Kidney epithelial cell (primary cell): ENCODE measurements at regions not wholly inside any gene's neighbourhood (a gene's known extent, or its start where the extent isn't known, plus 50 kb on each side); places are given as distances from the start of the nearest gene placed in this dataset.

ENCODE experiments used
- DNase-seq: peaks from one replicate; pipeline ENCODE4 v3.0.0-alpha.2; 2010; ENCODE audit warnings: low read depth
- H3K27me3 ChIP-seq: 2 replicates; pipeline ENCODE4 v1.6.0; 2011; ENCODE audit warnings: low read length; ENCODE audit not compliant: control insufficient read depth, insufficient read depth
- H3K36me3 ChIP-seq: 2 replicates; pipeline ENCODE4 v1.5.1; 2011; ENCODE audit warnings: low read length; ENCODE audit not compliant: control insufficient read depth, insufficient read depth
- H3K4me3 ChIP-seq: 2 replicates; pipeline ENCODE4 v1.5.1; 2011; ENCODE audit warnings: low read depth, mild to moderate bottlenecking, control low read depth, low read length
- TF ChIP-seq, protein P1 (sequence below): IDR thresholded peaks from 2 replicates; pipeline ENCODE4 v1.5.1; 2011; ENCODE audit warnings: mild to moderate bottlenecking, moderate library complexity, low read length, control low read depth, inconsistent platforms; ENCODE audit not compliant: insufficient read depth, poor library complexity, severe bottlenecking

DNA sequence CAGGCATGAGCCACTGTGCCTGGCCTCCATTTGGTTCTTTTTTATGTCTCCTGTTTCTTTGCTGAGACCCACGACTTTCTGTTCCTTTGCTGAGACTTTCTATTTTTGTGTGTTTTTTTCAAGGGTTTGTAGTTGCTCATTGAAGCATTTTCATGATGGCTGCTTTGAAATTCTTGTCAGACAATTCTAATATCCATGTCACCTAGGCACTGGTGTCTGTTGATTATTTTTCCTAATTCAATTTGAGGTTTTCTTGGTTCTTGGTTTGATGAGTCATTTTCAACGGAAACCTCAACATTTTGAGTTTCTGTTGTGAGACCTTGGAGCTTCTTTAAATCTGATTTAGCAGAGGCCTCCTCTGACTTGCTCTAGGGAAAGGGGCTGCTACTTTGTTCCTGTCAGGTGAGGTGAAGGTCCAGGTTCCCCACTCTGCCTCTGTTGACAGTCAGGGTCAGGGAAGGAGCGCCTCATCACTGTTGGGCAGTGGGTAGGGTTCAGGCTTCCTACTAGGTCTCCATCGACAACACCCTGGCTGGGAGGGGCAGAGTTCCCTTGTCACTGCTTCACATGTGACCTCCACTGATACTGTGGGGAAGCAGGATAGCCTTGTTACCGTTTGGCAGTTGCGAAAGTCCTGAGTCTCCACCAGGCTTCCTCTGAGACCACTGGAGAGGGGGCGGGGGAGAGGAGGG lies 66.1 kb upstream of the SMOX start:
- DNase-seq = no peak
- no peaks in the 10 kb centered on the region for H3K36me3 ChIP-seq
- TF ChIP-seq, protein P1, sequence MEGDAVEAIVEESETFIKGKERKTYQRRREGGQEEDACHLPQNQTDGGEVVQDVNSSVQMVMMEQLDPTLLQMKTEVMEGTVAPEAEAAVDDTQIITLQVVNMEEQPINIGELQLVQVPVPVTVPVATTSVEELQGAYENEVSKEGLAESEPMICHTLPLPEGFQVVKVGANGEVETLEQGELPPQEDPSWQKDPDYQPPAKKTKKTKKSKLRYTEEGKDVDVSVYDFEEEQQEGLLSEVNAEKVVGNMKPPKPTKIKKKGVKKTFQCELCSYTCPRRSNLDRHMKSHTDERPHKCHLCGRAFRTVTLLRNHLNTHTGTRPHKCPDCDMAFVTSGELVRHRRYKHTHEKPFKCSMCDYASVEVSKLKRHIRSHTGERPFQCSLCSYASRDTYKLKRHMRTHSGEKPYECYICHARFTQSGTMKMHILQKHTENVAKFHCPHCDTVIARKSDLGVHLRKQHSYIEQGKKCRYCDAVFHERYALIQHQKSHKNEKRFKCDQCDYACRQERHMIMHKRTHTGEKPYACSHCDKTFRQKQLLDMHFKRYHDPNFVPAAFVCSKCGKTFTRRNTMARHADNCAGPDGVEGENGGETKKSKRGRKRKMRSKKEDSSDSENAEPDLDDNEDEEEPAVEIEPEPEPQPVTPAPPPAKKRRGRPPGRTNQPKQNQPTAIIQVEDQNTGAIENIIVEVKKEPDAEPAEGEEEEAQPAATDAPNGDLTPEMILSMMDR = no peak
- no peaks in the 10 kb centered on the region for H3K27me3 ChIP-seq
- H3K4me3 ChIP-seq = no peak overlapping the region

DNA sequence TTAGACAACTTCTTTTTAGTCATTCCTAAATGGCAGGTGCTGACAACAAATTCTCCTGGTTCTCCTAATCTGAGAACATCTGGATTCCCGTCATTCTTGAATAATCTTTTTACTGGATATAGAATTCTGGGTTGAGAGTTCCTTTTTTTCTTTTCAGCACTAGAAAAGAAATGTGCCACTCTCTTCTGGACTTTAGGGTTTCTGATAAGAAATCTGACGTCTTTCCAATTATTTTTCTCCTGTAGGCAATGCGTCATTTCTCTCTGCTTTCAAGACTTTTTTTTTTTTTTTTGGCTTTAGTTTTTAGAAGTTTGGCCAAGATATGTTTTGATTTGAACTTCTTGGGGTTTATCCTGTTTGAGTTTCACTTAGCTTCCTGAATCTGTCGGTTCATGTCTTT lies 66.1 kb upstream of the RNF24 start:
- TF ChIP-seq, protein P1 = no peak
- no peak for DNase-seq
- H3K27me3 ChIP-seq = no peaks in the 10 kb centered on the region
- H3K36me3 ChIP-seq = no peaks in the 10 kb centered on the region
- no peak overlapping the region for H3K4me3 ChIP-seq

DNA sequence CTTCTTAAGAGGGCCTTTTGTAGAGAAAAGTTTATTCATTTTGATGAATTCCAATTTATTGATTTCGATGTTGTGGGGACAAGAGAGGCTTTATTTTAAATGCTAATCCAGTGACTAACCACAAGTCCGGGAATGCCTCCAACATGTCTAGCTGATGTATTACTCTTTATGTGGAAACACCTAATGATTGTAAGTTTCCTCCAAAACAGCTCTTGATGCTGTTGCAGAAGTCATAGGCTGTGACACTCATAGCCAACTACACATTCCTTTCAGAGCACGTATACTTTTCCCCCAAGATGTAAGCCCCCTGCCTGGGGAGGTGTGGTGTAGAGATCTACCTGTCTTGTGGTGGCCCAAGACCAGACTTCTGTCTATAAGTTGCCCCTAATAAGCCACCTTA lies 61.3 kb upstream of the RNF24 start:
- Histone ChIP-seq H3K27me3 (no peaks in the 10 kb centered on the region), H3K36me3 (no peaks in the 10 kb centered on the region), H3K4me3 (no peak overlapping the region)
- DNase-seq = no peak
- TF ChIP-seq, protein P1 = no peak

DNA sequence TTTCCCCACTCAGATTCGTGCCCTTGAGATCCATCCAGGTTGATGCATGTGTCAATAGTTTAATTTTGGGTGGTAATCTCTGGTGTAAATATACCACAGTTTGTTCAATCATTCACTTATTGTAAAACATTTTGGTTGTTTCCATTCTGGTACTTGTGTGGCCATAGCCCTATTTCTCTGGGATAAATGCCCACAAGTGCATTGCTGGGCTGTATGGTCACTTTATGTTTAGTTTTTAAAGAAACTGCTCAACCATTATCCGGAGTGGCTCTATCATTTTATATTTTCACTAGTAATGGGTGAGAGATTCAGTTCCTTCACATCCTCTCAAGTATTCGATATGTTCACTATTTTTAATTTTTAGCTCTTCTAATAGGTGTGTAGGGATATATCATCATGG lies 60.7 kb upstream of the RNF24 start:
- TF ChIP-seq, protein P1 = no peak
- DNase-seq = no peak
- Histone ChIP-seq H3K4me3 (no peak overlapping the region), H3K27me3 (no peaks in the 10 kb centered on the region), H3K36me3 (no peaks in the 10 kb centered on the region)

DNA sequence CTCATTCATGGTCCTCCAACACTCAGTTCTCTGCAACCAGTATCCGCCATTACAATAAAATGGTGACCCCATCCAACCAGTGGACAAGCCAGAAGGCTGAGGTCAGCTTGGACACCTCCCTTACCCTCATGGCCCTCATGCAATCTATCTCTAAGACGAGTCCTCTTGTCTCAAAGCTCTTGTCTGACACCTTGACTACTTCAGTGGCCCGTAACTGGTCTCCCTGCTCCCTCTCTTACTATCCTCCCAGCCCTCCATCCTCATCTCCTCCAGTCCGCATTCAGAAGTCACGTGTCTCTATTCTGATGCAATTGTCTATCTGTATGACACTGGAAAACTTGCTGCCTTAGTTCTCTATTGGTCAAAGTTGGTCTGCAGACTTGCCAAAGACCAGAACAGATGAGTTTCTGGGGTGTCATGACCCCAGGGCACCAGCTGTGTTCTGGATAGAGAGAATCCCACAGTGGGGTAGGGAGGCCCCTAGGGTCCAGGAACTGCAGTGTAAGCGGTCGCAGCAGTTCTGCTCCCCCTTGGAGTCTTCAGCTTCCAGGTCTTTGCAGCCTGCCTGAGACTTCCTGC lies 59.6 kb upstream of the RNF24 start:
- DNase-seq = no peak
- Histone ChIP-seq H3K27me3 (no peaks in the 10 kb centered on the region), H3K4me3 (no peak overlapping the region), H3K36me3 (no peaks in the 10 kb centered on the region)
- TF ChIP-seq, protein P1 = no peak
